IMR-90 (cell line): ENCODE measurements at regions not wholly inside any gene's neighbourhood (a gene's known extent, or its start where the extent isn't known, plus 50 kb on each side); places are given as distances from the start of the nearest gene placed in this dataset.

Experiments used
- BHLHE40 ChIP-seq: fragments of 150-350 bp; IDR thresholded peaks from 2 replicates; pipeline ENCODE4 v1.6.1; 2016; ENCODE audit warnings: mild to moderate bottlenecking, low read depth, low read length
- CEBPB ChIP-seq: IDR thresholded peaks from 2 replicates; pipeline ENCODE4 v1.6.1; 2012; ENCODE audit warnings: low read depth, low read length, improper control_type of control experiment
- MAFK ChIP-seq: IDR thresholded peaks from 2 replicates; pipeline ENCODE4 v1.6.1; 2012; ENCODE audit warnings: low read depth, low read length, improper control_type of control experiment
- MAZ ChIP-seq: IDR thresholded peaks from 2 replicates; pipeline ENCODE4 v1.6.1; 2012; ENCODE audit warnings: low read depth, mild to moderate bottlenecking, low read length, improper control_type of control experiment, moderate library complexity, borderline replicate concordance
- MXI1 ChIP-seq: IDR thresholded peaks from 2 replicates; pipeline ENCODE4 v1.6.1; 2012; ENCODE audit warnings: low read depth, mild to moderate bottlenecking, low read length, moderate library complexity, borderline replicate concordance
- POLR2A ChIP-seq: IDR thresholded peaks from 2 replicates; pipeline ENCODE4 v1.6.1; 2012; ENCODE audit warnings: mild to moderate bottlenecking, low read depth, low read length
- RAD21 ChIP-seq: IDR thresholded peaks from 2 replicates; pipeline ENCODE4 v1.6.1; 2012; ENCODE audit warnings: low read length, improper control_type of control experiment
- RCOR1 ChIP-seq: IDR thresholded peaks from 2 replicates; pipeline ENCODE4 v1.6.1; 2012; ENCODE audit warnings: mild to moderate bottlenecking, low read length, improper control_type of control experiment; ENCODE audit not compliant: insufficient replicate concordance
- RFX5 ChIP-seq: IDR thresholded peaks from 2 replicates; pipeline ENCODE4 v1.8.0; 2012; ENCODE audit warnings: low read depth, mild to moderate bottlenecking, low read length, moderate library complexity
- SMC3 ChIP-seq: fragments of 150-350 bp; IDR thresholded peaks from 2 replicates; pipeline ENCODE4 v1.6.1; 2016; ENCODE audit warnings: low read depth, mild to moderate bottlenecking, antibody characterized with exemption, low read length, moderate library complexity
- TF ChIP-seq, protein P1 (sequence below): conservative IDR thresholded peaks from 2 replicates; pipeline ENCODE4 v1.5.1; 2012; ENCODE audit warnings: mild to moderate bottlenecking, low read depth, low read length, improper control_type of control experiment
- TF ChIP-seq, protein P2 (sequence below): fragments of 150-350 bp; IDR thresholded peaks from 2 replicates; pipeline ENCODE4 v1.6.1; 2016; ENCODE audit warnings: low read depth, mild to moderate bottlenecking, low read length, moderate library complexity, borderline replicate concordance

DNA sequence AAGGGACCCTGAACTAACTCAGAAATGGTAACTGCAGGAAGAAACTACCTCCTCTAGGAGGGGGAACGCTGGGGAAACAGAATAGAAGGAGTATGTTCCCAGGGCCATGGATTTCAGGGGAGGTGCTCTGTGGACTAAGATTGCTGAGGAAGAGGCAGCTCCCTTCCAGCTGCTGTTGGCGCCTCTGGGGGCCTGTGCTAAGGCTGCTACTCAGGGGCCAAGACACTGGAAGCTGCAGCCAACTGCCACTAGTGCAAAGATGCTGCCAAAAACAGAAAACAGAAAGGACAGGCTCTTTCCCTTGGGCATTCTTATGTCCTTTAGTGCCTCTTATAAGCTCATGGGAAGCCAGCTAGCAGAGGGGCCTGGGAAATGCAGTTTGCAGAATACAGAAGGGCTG, 58.0 kb upstream of the SGIP1 start:
- TF ChIP-seq, protein P1, sequence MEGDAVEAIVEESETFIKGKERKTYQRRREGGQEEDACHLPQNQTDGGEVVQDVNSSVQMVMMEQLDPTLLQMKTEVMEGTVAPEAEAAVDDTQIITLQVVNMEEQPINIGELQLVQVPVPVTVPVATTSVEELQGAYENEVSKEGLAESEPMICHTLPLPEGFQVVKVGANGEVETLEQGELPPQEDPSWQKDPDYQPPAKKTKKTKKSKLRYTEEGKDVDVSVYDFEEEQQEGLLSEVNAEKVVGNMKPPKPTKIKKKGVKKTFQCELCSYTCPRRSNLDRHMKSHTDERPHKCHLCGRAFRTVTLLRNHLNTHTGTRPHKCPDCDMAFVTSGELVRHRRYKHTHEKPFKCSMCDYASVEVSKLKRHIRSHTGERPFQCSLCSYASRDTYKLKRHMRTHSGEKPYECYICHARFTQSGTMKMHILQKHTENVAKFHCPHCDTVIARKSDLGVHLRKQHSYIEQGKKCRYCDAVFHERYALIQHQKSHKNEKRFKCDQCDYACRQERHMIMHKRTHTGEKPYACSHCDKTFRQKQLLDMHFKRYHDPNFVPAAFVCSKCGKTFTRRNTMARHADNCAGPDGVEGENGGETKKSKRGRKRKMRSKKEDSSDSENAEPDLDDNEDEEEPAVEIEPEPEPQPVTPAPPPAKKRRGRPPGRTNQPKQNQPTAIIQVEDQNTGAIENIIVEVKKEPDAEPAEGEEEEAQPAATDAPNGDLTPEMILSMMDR = no peak
- TF ChIP-seq POLR2A = no peak
- TF ChIP-seq RAD21 = no peak
- no peak for TF ChIP-seq SMC3
- no peak for TF ChIP-seq CEBPB
- no peak for TF ChIP-seq MAFK
- TF ChIP-seq MAZ = no peak
- no peak for TF ChIP-seq MXI1
- TF ChIP-seq RCOR1 = no peak
- TF ChIP-seq, protein P2, sequence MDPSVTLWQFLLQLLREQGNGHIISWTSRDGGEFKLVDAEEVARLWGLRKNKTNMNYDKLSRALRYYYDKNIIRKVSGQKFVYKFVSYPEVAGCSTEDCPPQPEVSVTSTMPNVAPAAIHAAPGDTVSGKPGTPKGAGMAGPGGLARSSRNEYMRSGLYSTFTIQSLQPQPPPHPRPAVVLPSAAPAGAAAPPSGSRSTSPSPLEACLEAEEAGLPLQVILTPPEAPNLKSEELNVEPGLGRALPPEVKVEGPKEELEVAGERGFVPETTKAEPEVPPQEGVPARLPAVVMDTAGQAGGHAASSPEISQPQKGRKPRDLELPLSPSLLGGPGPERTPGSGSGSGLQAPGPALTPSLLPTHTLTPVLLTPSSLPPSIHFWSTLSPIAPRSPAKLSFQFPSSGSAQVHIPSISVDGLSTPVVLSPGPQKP = no peak
- TF ChIP-seq RFX5 = no peak
- TF ChIP-seq BHLHE40 = no peak
